GM18519 (cell line): ENCODE measurements at regions not wholly inside any gene's neighbourhood (a gene's known extent, or its start where the extent isn't known, plus 50 kb on each side); places are given as distances from the start of the nearest gene placed in this dataset.
"Not testable (repeated sequence)": the region's sequence is repeated elsewhere in the genome, so short reads cannot be mapped to it uniquely, and the experiment has no call there.

Experiments
- ATAC-seq: cut with Tn5 transposase; IDR thresholded peaks from one replicate; pipeline ENCODE4 v1.9.1; 2021; ENCODE audit warnings: mild to moderate bottlenecking, moderate library complexity; ENCODE audit not compliant: unreplicated experiment, low FRiP score

DNA sequence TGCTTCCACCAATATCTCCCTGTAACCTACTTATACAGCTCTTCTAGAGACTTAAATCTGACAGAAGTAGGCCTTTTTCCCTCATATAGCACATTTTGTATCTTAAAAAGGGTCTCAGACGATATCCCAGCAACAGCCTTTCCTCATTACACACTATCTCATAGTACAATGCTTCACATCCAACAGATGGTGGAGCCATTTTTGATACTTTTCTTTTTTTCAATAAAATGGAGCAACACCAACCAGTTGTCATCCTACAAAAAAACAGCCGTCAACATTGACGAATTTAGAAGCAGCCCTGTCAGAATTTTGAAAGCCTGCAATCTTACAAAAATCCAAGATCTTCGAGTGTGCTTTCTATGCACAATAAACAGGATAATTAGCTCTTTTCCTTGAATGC, 145.9 kb upstream of the NEBL start:
- no peak for ATAC-seq

DNA sequence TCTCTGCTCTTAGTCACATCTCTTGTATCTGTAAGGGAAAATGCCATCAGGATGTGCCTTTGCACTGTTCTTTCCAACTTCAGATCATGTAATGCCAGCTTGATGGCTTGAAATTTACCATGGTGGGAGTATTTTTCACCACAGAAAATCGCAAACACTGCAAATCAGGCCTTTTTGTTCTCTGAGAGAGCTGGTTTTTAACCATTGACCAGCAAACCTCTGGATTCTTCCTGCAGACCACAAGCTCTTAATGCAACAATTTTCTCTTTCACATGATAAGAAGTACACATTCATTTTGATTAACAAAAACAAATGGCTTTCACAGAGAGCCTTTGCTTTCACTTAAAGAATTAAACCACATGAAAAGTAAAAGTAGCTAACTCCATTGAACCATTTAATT, 145.4 kb upstream of the NEBL start:
- ATAC-seq: no peak

DNA sequence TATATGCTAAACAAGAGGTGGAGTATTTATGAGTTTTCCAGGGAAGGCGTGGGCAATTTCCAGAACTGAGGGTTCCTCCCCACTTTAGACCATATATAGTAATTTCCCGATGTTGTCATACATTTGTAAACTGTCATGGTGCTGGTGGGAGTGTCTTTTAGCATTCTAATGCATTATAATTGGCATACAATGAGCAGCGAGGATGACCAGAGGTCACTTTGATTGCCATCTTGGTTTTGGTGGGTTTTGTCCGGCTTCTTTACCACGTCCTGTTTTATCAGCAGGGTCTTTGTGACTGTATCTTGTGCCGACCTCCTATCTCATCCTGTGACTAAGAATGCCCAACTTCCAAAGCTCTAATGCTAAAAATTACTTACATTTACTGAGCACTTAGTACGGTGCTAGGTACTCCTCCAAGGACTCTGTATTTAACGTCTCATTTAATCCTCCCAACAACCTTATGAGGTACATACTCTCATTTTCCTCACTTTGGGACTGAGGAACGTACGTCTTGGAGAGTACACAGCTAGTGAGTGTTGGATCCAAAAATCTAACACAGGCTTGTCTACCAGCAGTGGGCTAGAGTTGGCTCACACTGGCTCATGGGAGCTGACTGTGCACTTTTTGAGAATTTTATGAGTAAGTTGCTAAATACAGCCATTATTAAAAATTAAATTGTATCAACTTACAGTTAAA, 144.8 kb upstream of the NEBL start:
- no peak for ATAC-seq

DNA sequence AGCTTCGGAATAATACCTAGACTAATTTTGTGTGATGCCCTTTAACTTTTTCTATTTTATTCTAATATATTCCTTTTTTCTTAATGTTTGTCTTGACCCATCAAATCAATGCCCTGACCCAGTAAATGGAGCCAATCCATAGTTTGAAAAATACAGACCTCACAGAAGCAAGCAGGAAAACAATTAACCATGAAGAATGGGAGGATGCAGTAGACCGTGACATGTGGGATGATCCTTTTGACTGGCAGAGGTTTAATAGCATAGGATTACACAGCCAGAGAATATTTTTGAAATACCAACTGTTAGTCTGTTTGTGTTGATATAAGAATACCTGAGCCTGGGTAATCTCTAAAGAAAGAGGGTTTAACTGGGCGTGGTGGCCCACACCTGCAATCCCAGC, 142.6 kb upstream of the NEBL start:
- no peak for ATAC-seq

DNA sequence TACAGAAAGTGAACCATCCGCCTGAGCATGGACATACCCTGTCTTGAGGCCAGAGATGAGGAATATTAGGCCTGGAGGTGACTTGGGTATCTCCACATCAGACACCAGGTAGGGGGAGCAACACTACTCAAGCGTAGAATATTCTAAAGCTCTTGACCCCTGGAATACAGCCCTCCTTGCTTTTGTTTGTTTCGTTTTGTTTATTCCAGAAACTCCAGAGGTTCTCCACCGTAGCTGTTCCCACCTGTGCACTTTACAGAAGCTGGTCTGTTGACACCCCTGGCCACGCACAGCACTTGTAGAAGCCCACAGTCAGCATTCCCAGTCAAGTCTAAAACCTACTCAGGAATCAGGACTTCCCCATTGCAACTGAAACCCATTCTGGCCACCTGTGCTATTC, 139.6 kb upstream of the NEBL start:
- no peak for ATAC-seq

DNA sequence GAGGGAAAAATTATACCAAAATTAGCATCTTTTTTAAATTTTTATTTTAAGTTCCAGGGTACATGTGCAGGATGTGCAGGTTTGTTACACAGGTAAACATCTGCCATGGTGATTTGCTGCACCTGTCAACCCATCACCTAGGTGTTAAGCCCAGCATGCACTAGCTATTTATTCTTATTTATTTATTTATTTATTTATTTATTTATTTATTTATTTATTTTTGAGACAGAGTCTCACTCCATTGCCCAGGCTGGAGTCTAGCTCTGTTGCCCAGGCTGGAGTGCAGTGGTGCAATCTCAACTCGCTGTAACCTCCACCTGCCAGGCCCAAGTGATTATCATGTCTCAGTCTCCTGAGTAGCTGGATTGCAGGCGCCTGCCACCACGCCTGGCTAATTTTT, 137.7 kb upstream of the NEBL start:
- not testable (repeated sequence) for ATAC-seq

DNA sequence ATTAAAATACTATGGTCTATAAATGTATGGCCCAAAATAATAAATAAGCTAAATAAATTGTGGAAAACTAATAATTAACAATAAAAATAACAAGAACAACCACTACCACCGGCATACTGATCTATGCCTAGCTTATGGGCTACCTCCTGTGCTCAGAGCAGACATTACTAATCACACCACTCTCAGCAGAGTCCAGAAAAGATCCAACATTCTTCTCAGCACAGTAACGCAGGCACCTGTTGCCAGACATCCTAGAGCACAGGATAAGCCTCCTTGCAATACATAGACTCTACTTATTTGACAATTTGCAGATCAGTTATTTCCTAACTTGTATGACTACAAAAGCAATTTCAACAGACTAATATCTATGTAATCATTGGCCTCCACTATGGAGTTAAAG, 137.1 kb upstream of the NEBL start:
- no peak for ATAC-seq

DNA sequence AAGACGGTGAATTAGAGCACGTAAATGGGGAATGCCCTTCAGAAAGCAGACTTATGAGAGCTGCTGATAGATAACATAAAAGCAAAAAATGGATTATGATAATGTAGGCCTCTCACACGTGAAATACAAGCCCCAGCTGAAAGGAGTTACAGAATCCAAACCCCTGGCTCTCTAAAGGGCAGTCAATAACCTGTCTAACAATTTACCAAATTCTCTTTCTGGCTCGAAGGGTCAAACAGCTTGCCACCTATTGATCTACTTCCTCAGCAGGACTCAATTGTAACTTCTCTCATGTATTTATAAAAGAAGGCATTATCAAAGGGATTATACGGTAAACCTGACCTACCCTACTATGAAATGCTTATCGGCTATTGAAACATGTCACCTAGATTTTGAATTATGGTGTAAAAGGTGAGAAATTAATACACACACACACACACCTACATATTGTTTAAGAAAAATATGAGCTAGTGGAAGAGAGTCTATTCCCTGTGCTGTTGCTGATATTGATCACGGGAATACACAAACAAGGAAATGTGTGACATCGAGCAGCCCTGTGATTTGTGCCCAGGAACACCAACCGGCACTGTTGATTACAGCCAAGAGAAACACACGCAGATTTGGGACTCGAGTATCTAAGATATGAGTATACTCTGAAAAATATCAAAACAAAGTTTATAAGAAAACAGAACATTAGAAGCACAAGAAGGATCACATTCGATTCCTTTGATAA, 135.6 kb upstream of the NEBL start:
- no peak for ATAC-seq

DNA sequence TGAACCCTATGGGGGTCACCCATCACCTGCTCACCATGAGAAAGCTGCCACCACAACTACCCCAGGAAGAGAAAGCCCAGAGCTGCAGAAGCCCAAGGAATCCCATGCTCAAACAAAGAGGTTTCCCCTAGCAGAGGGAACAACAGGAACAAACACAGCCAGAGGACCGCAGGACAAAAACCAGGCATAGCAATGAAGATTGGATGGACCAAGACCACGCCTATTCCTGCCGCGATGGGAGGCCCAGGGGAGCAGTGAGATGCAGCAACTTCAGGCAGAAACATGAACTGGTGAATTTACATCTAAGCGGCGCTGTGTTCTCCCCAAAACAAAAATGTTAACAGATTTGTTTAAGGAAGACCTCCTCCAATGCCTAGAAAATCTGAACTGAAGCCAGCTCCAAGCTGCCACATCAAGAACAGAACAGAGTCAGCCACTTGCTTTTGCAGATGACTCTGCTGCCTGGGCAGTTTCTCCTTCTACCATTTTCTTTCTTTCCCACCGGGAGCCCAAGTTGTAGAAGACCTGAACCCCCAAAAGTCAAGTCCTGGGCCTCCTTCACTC, 134.2 kb upstream of the NEBL start:
- ATAC-seq: no peak

DNA sequence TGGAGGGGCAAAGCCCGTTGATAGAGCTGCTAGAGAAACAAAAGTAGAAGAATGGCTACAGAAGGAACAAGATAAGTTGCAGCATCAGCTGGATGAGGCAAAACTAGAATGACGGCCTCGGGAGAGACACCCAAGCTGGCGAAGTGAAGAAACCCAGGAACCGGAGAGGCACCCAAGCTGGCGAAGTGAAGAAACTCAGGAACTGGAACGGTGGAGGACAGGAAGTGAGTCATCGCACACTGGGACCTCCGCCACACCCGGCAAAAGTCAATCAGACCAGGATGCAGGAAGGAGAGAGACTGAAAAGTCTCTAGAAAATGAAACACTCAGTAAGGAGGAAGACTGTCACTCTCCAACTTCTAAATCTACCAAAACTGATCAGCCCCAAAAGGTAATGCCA, 133.0 kb upstream of the NEBL start:
- no peak for ATAC-seq

DNA sequence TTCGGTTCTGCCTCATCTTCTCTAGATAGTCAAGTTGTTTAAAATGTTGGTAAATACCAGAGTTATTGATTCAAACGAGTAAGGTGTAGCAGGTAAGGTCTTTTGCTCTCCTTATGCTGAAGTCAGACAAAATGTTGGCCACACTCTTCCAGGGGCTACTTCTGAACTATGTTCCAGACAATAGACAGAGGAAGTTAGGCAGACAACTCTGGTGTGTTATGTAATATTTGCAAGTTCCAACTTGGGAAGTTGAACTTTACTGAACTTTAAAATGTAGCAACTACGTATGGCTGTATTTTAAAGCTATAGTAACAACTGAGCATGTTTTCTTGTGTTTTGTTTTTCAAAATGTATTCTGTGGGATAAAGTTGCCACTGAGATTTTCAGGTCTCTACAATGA, 125.7 kb upstream of the NEBL start:
- no peak for ATAC-seq

DNA sequence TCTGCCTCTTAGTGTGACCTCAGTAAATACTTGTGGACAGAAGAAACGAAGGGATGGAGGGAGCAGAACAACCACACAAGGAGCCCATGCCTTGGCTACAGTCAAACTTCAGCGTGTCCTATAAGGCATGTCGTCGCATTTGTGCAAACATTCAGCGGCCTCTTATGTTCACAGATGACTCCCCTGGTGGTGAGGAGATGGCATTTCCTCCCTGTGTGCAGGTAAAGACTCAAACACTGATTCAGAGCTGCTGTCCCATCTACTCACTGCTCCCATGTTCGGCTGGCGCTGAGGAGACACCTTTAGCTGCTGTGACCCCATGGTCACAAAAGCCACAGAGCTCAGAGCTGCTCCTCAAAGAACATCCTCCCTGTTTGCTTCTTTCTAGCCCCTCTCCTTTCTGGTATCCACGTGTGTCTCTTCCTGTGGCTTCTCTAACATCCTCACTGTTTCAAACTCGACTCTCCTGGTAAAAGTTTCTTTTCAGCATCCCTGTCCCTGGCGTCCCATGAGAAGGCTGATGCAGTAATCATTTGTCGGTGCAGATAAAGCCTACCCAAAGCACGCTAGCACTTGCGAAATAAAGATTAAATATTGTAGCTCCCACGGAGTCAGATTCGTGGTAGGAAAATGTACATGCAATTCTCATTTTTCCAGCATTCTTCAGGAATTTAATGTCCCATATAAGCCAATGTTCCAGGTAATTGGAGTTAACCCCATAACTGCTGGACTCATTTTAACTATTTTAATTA, 124.9 kb upstream of the NEBL start:
- ATAC-seq: no peak

DNA sequence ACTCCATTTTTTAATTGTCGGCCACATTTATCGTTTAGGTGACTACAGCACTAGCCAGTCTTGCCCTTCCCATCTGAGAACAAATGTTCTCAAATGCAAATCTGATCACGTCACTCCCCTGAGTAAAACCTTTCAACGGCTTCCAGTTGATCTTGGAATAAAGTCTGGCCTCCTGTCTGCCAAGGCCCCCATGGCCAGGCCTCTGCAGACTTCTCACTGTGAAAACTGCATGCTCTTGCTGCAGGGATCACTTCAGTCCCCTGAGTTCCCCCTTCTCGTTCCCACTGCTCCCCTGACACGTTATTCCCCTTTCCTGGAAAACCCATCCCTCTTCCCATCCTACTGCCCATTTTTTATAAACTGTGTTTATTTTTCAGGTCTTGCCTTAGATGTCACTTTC, 124.1 kb upstream of the NEBL start:
- ATAC-seq: no peak

DNA sequence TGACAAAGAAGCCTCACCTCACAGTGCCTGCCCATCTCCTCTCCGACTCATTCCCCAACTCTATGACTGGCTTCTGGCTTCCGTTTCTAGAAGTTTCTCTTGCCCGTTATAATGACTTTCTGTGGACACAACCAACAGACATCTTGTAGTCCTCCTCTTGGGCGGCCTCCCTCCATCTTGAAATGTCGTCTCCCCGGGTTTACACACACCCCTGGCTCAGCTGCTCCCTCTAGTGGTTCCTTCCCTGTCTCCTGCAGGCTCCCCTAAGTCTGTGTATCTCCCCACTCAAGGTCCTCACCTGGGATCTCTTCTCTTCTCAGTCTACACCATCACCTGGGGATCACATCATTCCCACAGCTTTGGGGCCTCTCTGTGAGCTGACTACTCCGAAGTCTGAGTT, 123.4 kb upstream of the NEBL start:
- no peak for ATAC-seq

DNA sequence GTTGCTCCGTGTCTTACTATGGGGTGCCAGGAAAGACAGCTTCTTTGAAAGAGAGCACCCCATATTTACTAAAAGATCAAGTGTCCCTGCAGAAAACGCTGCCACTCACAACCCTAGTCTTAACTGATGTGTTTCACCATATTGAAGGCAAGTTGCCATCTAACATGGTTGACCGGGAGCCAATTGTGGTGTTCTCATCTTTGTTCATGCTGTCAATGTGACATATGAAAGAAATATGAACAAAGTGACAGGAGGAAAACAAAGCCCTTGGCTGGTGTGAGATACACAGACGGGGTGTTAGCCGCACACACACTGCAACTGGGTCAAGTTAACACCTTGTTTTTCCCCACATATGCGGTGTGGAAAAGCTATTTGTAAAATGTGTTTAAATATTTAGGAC, 122.3 kb upstream of the NEBL start:
- no peak for ATAC-seq

DNA sequence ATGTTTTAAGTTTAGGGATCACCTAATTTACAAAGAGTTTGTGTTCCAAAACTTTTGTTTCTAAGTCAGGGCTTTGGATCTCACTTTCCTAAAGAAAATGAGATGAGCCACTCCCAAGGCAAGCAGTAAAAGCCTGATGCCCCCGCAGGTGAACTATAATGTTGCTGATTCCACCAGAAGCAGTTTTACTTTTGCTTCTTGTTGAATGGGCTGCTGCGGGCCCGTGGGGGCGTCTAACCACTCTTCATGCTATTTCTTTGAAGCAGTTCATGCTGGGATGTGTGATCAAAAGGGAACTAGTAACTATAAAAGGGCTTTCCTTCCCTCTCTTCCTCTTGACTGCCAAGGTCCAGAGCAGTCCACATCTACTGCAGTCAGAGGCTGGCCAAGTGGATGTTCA, 118.7 kb upstream of the NEBL start:
- peak; percentile 44 for ATAC-seq

DNA sequence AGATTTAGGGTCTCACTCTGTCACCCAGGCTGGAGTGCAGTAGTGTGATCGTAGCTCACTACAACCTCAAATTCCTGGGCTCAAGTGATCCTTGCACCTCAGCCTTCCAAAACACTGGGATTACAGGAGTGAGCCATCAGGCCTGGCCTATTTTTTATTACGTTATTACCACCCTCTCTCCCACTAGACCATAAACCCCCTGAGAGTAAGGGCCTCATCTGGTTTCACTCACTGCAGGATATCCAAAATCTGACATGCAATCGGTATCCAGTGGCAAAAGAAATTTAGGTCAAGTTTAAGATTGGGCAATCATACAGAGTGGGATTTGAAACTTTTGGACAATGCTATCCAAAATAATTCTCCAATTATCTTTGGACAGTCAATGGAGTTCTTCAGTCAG, 117.0 kb upstream of the NEBL start:
- ATAC-seq: no peak

DNA sequence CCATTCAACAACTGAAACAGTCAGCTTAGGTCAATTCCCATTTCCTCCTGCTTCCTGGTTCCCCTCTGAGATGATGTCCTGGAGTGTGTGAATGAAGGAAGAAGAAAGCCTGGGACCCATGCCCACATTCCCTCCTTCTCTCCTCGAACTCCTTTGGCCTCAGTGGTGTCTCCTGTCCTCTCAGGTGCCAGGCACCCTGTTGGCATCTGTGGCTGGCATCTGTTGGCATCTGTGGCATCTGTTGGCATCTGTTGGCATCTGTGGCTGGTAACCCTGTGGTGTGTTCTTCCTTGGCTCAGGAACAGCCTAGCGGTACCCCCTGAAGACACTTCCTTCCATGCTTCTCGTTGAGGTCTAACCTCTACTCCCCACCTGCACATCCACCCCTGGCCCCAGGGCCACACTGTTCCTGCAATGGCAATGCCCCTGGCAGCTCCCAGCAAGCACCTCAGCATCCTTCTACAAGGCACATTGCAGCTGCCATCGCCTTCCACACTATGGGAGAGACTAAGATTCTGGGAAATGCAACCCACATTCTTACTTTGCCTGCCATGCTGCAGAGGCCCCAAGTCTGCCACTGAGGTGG, 114.4 kb upstream of the NEBL start:
- ATAC-seq: no peak

DNA sequence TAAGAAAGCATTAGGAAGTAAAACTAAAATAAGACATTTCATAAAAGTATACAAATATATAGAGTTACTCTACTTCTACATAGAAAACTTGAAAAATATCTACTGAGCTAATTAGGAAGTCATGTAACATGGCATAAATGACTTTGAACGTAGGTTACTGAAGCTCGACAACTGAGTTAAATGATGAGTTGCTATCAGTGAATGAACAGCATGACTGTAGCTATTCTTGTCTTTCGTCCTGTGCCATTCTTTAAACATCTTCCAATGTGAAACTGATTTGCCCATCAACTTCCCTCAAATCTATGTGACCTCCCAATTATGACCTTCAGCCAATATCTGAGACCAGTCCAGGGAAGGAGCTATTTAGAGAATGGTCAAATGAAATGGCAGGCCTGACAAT, 113.5 kb upstream of the NEBL start:
- ATAC-seq: no peak

DNA sequence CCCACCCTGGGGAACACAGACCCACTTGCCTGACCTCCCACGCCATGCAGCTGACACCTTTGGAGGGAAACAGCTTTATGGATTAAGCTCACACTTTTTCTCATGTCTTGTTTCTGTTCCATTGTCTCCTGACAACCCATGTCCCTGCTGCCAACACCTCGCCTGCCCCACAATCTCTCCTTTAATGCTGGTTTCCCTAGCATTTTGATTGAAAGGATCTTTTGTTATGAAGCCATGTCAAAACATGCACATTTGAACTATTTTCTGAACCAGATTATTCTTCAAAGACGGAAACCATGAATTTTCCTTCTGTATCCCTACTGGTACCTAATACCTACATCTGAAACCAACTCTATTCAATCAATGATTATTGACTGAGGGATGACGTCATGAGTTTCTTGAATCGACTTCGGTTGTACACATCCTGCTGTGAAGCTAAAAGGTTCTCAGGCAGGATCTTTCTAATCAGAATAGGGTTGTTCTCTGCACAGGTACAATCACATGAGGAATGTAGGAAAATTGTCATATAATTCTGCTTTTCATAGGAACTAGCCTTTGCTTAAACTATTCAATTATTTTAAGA, 106.2 kb upstream of the NEBL start:
- ATAC-seq: no peak
